ENCODE measurements at regions not wholly inside any gene's neighbourhood (a gene's known extent, or its start where the extent isn't known, plus 50 kb on each side); places are given as distances from the start of the nearest gene placed in this dataset.

- no peak for TF ChIP-seq EZH2 (IDR thresholded peaks at IDR 0.05; ENCODE audit: low read depth)
- no peak for TF ChIP-seq CTCF (conservative IDR thresholded peaks at IDR 0.05)
These were observed 97.7 kb downstream of the DNAAF6 start for GRCh38 chrX:107304141-107304540.
